ENCODE measurements at regions not wholly inside any gene's neighbourhood (a gene's known extent, or its start where the extent isn't known, plus 50 kb on each side); places are given as distances from the start of the nearest gene placed in this dataset.

GRCh38 chr6:106770081-106770480 lies 140.7 kb downstream of the QRSL1 start:
- TF ChIP-seq, protein P1, sequence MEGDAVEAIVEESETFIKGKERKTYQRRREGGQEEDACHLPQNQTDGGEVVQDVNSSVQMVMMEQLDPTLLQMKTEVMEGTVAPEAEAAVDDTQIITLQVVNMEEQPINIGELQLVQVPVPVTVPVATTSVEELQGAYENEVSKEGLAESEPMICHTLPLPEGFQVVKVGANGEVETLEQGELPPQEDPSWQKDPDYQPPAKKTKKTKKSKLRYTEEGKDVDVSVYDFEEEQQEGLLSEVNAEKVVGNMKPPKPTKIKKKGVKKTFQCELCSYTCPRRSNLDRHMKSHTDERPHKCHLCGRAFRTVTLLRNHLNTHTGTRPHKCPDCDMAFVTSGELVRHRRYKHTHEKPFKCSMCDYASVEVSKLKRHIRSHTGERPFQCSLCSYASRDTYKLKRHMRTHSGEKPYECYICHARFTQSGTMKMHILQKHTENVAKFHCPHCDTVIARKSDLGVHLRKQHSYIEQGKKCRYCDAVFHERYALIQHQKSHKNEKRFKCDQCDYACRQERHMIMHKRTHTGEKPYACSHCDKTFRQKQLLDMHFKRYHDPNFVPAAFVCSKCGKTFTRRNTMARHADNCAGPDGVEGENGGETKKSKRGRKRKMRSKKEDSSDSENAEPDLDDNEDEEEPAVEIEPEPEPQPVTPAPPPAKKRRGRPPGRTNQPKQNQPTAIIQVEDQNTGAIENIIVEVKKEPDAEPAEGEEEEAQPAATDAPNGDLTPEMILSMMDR (IDR thresholded peaks at IDR 0.05; ENCODE audit: insufficient read depth, low read length, poor library complexity, severe bottlenecking), result no peak
- TF ChIP-seq EZH2phosphoT487 (conservative IDR thresholded peaks at IDR 0.05; ENCODE audit: low read length), result no peak

Measured in SU-DHL-6 (cell line).